ENCODE measurements at regions not wholly inside any gene's neighbourhood (a gene's known extent, or its start where the extent isn't known, plus 50 kb on each side); places are given as distances from the start of the nearest gene placed in this dataset.

- no peak for TF ChIP-seq CTCF (IDR thresholded peaks at IDR 0.05; ENCODE audit: extremely low read depth, missing control alignments)
- no peak for DNase-seq (ENCODE audit: low spot score)
These were observed 128.8 kb upstream of the HAAO start for GRCh38 chr2:42921147-42921520.

DNA sequence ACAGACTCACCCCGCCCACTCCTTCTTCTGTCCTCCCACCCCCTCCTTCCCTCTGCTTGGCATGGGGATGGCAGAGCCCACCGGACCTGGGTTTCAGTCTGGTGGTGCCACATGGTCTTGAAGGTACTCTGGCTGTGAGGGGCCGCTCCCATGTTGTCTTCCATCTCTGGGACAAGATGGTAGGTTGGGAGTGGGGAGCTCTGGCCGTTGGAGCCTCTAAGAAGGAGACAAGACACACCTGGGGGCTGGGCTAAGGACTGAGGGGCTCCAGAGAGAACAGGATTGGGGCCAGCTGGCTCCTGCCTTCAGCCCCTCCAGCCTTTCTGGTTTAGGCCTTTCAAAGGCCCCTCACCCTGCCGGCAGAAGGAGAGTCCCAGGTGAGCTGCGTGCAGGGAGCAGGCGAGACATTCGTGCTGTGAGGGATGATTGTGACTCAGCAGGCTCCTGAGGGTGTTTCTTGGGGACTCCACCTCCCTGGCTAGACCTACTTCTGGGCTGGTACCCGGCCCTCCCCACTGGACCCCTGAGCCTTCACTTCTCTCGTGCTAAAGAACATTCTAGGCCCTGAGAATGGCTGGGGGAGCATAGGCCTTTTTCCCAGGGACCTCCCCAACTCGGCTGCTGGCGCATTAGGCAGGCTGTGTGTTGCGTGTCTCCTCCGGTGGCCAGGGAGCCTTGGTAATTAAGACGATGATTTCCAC lies 128.2 kb upstream of the HAAO start:
- TF ChIP-seq CTCF (IDR thresholded peaks at IDR 0.05; ENCODE audit: extremely low read depth, missing control alignments), result no peak
- DNase-seq (ENCODE audit: low spot score), result no peak

- no peak for DNase-seq (ENCODE audit: low spot score)
- TF ChIP-seq CTCF (IDR thresholded peaks at IDR 0.05; ENCODE audit: extremely low read depth, missing control alignments), result no peak
These were observed 126.4 kb upstream of the HAAO start for GRCh38 chr2:42918671-42919318.

GRCh38 chr2:42918041-42918440 lies 125.7 kb upstream of the HAAO start:
- DNase-seq (ENCODE audit: low spot score), result no peak
- TF ChIP-seq CTCF (IDR thresholded peaks at IDR 0.05; ENCODE audit: extremely low read depth, missing control alignments), result no peak

GRCh38 chr2:42917425-42917927 lies 125.1 kb upstream of the HAAO start:
- DNase-seq (ENCODE audit: low spot score), result no peak
- no peak for TF ChIP-seq CTCF (IDR thresholded peaks at IDR 0.05; ENCODE audit: extremely low read depth, missing control alignments)

GRCh38 chr2:42916324-42916723 lies 123.9 kb upstream of the HAAO start:
- no peak for DNase-seq (ENCODE audit: low spot score)
- TF ChIP-seq CTCF (IDR thresholded peaks at IDR 0.05; ENCODE audit: extremely low read depth, missing control alignments), result no peak

- no peak for DNase-seq (ENCODE audit: low spot score)
- no peak for TF ChIP-seq CTCF (IDR thresholded peaks at IDR 0.05; ENCODE audit: extremely low read depth, missing control alignments)
These were observed 122.5 kb upstream of the HAAO start for GRCh38 chr2:42914860-42915259.

Measured in GM20000 (cell line).